ENCODE measurements at regions not wholly inside any gene's neighbourhood (a gene's known extent, or its start where the extent isn't known, plus 50 kb on each side); places are given as distances from the start of the nearest gene placed in this dataset.

DNA sequence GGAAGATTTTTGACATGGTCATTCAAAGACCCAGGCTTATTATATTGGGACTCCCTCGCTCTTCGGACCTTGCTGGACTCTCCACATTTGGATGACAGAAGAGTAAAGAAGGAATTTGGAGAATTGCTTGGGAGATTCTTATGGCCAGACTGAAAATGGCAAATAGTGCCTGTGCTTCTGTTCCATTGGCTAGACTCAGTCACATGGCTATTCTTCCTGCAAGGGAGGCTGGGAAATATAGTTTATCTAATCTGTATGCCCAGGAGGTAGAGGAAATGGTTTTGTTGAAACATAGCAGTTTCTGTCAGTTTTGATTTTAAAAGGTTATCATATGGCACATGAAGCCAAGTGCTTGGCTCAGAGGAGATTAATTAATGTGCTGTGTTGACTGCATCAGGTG, 286.6 kb upstream of the JAG1 start:
- Histone ChIP-seq H3K27me3 (ENCODE audit: insufficient read depth, low read length) (no peaks in the 10 kb centered on the region), H3K9me2 (ENCODE audit: insufficient read depth) (no peaks in the 10 kb centered on the region), H3K79me2 (ENCODE audit: insufficient read depth, low read length) (no peaks in the 10 kb centered on the region), H3K27ac (ENCODE audit: low read depth, low read length) (no peak overlapping the region), H3K9ac (ENCODE audit: low read length) (no peak overlapping the region), H2AFZ (ENCODE audit: low read depth, low read length, poor library complexity, severe bottlenecking) (no peak overlapping the region), H3K4me2 (ENCODE audit: low read length) (no peak overlapping the region), H3K9me3 (ENCODE audit: control insufficient read depth in 1 of 2, insufficient read depth in 1 of 2, low read depth in 1 of 2, low read length in 2 of 2) (no peaks in the 10 kb centered on the region), H3K36me3 (ENCODE audit: control insufficient read depth in 1 of 2, insufficient read depth in 2 of 2, low read length in 2 of 2) (no peaks in the 10 kb centered on the region), H3K4me3 (replicated peaks in 1 of 2; ENCODE audit: low read depth in 1 of 2, low read length in 2 of 2) (no peak overlapping the region), H3K4me1 (ENCODE audit: control insufficient read depth in 1 of 2, insufficient read depth in 2 of 2, low read length in 2 of 2) (no peaks in the 10 kb centered on the region), H4K20me1 (ENCODE audit: insufficient read depth) (no peaks in the 10 kb centered on the region)
- intact Hi-C loops (cut with micrococcal nuclease), result no loop called here
- BruUV-seq (replicated peaks), result no TSS peak
- DNase-seq (ENCODE audit: low read depth, low spot score), result no peak
- ChIA-PET CTCF (no interaction called here), RAD21 (ENCODE audit: low non-redundant PET in 1 of 2, low total read pairs in 2 of 2, uncharacterized antibody in 2 of 2, unreplicated experiment in 2 of 2) (no interaction called here), POLR2A (no interaction called here)
- TF ChIP-seq, protein P1, sequence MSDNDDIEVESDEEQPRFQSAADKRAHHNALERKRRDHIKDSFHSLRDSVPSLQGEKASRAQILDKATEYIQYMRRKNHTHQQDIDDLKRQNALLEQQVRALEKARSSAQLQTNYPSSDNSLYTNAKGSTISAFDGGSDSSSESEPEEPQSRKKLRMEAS (IDR thresholded peaks at IDR 0.05), result no peak
- TF ChIP-seq YY1 (IDR thresholded peaks at IDR 0.05; ENCODE audit: extremely low read depth, insufficient replicate concordance, low read depth, low read length) (no peak), SRF (IDR thresholded peaks at IDR 0.05; ENCODE audit: low read depth) (no peak), ZNF274 (IDR thresholded peaks at IDR 0.05; ENCODE audit: low read depth, low read length) (no peak), FOSL1 (IDR thresholded peaks at IDR 0.05; ENCODE audit: low read depth) (no peak), POLR2A (IDR thresholded peaks at IDR 0.05; ENCODE audit: borderline replicate concordance, extremely low read depth, insufficient read depth, insufficient read length) (no peak), ELF1 (IDR thresholded peaks at IDR 0.05; ENCODE audit: borderline replicate concordance, low read depth) (no peak), EGR1 (IDR thresholded peaks at IDR 0.05; ENCODE audit: low read depth) (no peak), CEBPB (IDR thresholded peaks at IDR 0.05; ENCODE audit: low read depth) (no peak), RAD21 (IDR thresholded peaks at IDR 0.05; ENCODE audit: low read depth) (no peak), ZFX (IDR thresholded peaks at IDR 0.05) (no peak), SP1 (IDR thresholded peaks at IDR 0.05; ENCODE audit: low read depth) (no peak), EZH2phosphoT487 (IDR thresholded peaks at IDR 0.05; ENCODE audit: borderline replicate concordance) (no peak), SIN3A (IDR thresholded peaks at IDR 0.05; ENCODE audit: low read depth) (no peak), EZH2 (IDR thresholded peaks at IDR 0.05) (no peak)
- TF ChIP-seq, protein P2, sequence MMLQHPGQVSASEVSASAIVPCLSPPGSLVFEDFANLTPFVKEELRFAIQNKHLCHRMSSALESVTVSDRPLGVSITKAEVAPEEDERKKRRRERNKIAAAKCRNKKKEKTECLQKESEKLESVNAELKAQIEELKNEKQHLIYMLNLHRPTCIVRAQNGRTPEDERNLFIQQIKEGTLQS (IDR thresholded peaks at IDR 0.05), result no peak
- TF ChIP-seq, protein P3, sequence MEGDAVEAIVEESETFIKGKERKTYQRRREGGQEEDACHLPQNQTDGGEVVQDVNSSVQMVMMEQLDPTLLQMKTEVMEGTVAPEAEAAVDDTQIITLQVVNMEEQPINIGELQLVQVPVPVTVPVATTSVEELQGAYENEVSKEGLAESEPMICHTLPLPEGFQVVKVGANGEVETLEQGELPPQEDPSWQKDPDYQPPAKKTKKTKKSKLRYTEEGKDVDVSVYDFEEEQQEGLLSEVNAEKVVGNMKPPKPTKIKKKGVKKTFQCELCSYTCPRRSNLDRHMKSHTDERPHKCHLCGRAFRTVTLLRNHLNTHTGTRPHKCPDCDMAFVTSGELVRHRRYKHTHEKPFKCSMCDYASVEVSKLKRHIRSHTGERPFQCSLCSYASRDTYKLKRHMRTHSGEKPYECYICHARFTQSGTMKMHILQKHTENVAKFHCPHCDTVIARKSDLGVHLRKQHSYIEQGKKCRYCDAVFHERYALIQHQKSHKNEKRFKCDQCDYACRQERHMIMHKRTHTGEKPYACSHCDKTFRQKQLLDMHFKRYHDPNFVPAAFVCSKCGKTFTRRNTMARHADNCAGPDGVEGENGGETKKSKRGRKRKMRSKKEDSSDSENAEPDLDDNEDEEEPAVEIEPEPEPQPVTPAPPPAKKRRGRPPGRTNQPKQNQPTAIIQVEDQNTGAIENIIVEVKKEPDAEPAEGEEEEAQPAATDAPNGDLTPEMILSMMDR (IDR thresholded peaks at IDR 0.05 in 2 of 3, conservative IDR thresholded peaks at IDR 0.05 in 1 of 3; ENCODE audit: borderline replicate concordance in 1 of 3, insufficient read depth in 1 of 3, low read depth in 2 of 3, low read length in 2 of 3), result no peak
- TF ChIP-seq, protein P4, sequence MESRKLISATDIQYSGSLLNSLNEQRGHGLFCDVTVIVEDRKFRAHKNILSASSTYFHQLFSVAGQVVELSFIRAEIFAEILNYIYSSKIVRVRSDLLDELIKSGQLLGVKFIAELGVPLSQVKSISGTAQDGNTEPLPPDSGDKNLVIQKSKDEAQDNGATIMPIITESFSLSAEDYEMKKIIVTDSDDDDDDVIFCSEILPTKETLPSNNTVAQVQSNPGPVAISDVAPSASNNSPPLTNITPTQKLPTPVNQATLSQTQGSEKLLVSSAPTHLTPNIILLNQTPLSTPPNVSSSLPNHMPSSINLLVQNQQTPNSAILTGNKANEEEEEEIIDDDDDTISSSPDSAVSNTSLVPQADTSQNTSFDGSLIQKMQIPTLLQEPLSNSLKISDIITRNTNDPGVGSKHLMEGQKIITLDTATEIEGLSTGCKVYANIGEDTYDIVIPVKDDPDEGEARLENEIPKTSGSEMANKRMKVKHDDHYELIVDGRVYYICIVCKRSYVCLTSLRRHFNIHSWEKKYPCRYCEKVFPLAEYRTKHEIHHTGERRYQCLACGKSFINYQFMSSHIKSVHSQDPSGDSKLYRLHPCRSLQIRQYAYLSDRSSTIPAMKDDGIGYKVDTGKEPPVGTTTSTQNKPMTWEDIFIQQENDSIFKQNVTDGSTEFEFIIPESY (IDR thresholded peaks at IDR 0.05; ENCODE audit: extremely low read depth, insufficient replicate concordance, low read length), result no peak
- no peak for ATAC-seq
